ENCODE measurements at regions not wholly inside any gene's neighbourhood (a gene's known extent, or its start where the extent isn't known, plus 50 kb on each side); places are given as distances from the start of the nearest gene placed in this dataset.

DNA sequence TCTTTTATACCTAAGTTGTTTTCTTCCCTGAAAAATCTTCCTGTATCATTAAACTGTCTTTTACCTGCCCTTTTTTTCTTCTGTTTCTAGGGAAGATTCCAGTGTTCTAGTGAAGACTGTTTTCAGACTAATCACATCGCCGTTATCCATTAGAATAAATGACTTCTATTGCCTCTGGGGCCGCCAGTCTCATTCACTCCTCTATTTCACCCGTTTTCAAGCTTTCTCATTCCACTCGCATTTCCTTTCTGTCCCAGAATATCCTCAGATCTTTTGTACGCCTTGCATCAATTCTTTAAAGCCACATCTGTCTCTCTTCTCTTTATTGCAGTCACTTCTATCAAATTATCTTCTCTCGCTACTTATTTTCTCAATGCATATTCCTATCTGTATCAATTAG is 1035.6 kb upstream of the MIR17HG start:
- TF ChIP-seq, protein P1, sequence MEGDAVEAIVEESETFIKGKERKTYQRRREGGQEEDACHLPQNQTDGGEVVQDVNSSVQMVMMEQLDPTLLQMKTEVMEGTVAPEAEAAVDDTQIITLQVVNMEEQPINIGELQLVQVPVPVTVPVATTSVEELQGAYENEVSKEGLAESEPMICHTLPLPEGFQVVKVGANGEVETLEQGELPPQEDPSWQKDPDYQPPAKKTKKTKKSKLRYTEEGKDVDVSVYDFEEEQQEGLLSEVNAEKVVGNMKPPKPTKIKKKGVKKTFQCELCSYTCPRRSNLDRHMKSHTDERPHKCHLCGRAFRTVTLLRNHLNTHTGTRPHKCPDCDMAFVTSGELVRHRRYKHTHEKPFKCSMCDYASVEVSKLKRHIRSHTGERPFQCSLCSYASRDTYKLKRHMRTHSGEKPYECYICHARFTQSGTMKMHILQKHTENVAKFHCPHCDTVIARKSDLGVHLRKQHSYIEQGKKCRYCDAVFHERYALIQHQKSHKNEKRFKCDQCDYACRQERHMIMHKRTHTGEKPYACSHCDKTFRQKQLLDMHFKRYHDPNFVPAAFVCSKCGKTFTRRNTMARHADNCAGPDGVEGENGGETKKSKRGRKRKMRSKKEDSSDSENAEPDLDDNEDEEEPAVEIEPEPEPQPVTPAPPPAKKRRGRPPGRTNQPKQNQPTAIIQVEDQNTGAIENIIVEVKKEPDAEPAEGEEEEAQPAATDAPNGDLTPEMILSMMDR (IDR thresholded peaks at IDR 0.05; ENCODE audit: low read depth, low read length, poor library complexity, severe bottlenecking), result no peak
- TF ChIP-seq EZH2phosphoT487 (IDR thresholded peaks at IDR 0.05; ENCODE audit: borderline replicate concordance, low read length), result no peak
